Heart right ventricle (tissue), 16 donors: ENCODE measurements at regions not wholly inside any gene's neighbourhood (a gene's known extent, or its start where the extent isn't known, plus 50 kb on each side); places are given as distances from the start of the nearest gene placed in this dataset.

Experiments
- ATAC-seq, 8 donors: fragments of 200-7000 bp; cut with Tn5 transposase; one replicate each; pipeline ENCODE4 v1.9.1; 2020; ENCODE audit warnings: mild to moderate bottlenecking in 8 of 8, moderate library complexity in 8 of 8, moderate number of reproducible peaks in 1 of 8
- DNase-seq, 2 donors: peaks; one replicate each; pipeline ENCODE4 v3.0.0-alpha.2; 2020
- H3K27ac ChIP-seq, 10 donors: fragments of 200-600 bp; sonication (generic) in 2 of 10; one replicate each; pipeline versions ENCODE4 v1.5.0 to v1.8.0; 2020 to 2022; ENCODE audit warnings: mild to moderate bottlenecking in 3 of 10
- H3K27me3 ChIP-seq, 7 donors: fragments of 200-600 bp; one replicate each; pipeline ENCODE4 v1.8.0; 2021 to 2022; ENCODE audit warnings: mild to moderate bottlenecking in 2 of 7
- H3K36me3 ChIP-seq, 9 donors: fragments of 200-600 bp; sonication (generic) in 1 of 9; one replicate each; pipeline versions ENCODE4 v1.5.0 to v1.8.0; 2020 to 2022; ENCODE audit warnings: mild to moderate bottlenecking in 2 of 9
- H3K4me1 ChIP-seq, 9 donors: fragments of 200-600 bp; sonication (generic) in 1 of 9; one replicate each; pipeline versions ENCODE4 v1.5.0 to v1.8.0; 2020 to 2022; ENCODE audit warnings: mild to moderate bottlenecking in 4 of 9
- H3K4me3 ChIP-seq, 10 donors: fragments of 200-600 bp; sonication (generic) in 2 of 10; one replicate each; pipeline versions ENCODE4 v1.5.0 to v1.8.0; 2020 to 2022; ENCODE audit warnings: mild to moderate bottlenecking in 7 of 10, moderate library complexity in 2 of 10
- H3K9me3 ChIP-seq, 11 donors: fragments of 200-600 bp in 10 of 11; sonication (generic) in 2 of 11; one replicate each; pipeline versions ENCODE4 v1.5.0 to v1.8.0; 2013 to 2022; ENCODE audit warnings: mild to moderate bottlenecking in 2 of 11, control low read depth in 1 of 11, moderate library complexity in 1 of 11
- WGBS, 2 donors: extraction: QIAGEN DNeasy Blood & Tissue Kit; methylation state at CpG; one replicate each; pipeline ENCODE4 v1.1.7; 2013; ENCODE audit warnings: inconsistent platforms in 1 of 2; 5-methylcytosine and 5-hydroxymethylcytosine counted together
- intact Hi-C, 10 donors: fragments of 100-400 bp; cut with DNase I; formaldehyde crosslinking; loops; one replicate each; pipeline versions ENCODE4 v1.11.1 to v1.14.2; 2022
- TF ChIP-seq, protein P1 (sequence below), 9 donors: fragments of 200-600 bp; sonication (generic) in 2 of 9; IDR thresholded peaks; one replicate each; pipeline versions ENCODE4 v1.5.0 to v1.8.0; 2021 to 2022; ENCODE audit warnings: antibody characterized with exemption in 9 of 9, mild to moderate bottlenecking in 5 of 9, moderate library complexity in 1 of 9
- donor health status: Arrhythmogenic right ventricular cardiomyopathy.
- donor health status: ischemic (EF 13 %, LVEDD 7.1; RV severe dilation, severe dysfunction).
- donor health status: healthy with polysubstance abuse.
- donor health status: DM: no; HTN: yes; CAD: no.
- donor health status: DM: no; HTN: no; CAD: no.
- donor health status: ischemic (EF 25% LVEDD 6.9; RV normal size, moderate dysfunction).
- donor health status: ischemic (EF 25% LVEDD 5.7; RV mildly dilated, moderate dysfunction).
- donor health status: healthy.
- donor health status: DM: yes; HTN: yes; CAD: no.
- donor health status: Ischemic cardiomyopathy.
- donor health status: ischemic (EF 35%, LVEDD 5.7; RV mildly dilated, moderate dysfunction).
- donor health status: nonischemic (EF 11% LVEDD 7.7; RV severe dilation, severe dysfunction).
- donor health status: DM: yes; HTN: yes; CAD: no.
- donor health status: PGD.
- donor health status: ischemic (EF 29% LVEDD 5.4; RV normal size, mild dysfunction).
- donor health status: nonischemic (EF 23%, LVEDD 6.1; RV moderate dilation, normal function).

DNA sequence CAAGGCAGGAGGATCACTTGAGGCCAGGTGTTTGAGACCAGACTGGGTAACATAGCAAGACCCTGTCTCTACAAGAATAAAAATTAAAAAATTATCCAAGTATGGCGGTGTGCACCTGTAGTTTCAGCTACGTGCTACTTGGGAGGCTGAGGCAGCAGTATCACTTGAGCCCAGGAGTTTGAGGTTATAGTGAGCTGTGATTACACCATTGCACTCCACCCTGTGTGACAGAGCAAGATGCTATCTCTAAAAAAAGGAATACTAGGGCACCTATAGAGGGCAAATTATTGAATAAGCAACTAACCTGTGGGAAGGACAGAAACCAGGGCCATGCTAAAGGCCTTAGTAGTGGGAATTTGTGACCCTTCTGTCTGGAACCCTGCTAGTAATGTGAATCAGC, 86.1 kb downstream of the TENT5C start:
- TF ChIP-seq, protein P1, sequence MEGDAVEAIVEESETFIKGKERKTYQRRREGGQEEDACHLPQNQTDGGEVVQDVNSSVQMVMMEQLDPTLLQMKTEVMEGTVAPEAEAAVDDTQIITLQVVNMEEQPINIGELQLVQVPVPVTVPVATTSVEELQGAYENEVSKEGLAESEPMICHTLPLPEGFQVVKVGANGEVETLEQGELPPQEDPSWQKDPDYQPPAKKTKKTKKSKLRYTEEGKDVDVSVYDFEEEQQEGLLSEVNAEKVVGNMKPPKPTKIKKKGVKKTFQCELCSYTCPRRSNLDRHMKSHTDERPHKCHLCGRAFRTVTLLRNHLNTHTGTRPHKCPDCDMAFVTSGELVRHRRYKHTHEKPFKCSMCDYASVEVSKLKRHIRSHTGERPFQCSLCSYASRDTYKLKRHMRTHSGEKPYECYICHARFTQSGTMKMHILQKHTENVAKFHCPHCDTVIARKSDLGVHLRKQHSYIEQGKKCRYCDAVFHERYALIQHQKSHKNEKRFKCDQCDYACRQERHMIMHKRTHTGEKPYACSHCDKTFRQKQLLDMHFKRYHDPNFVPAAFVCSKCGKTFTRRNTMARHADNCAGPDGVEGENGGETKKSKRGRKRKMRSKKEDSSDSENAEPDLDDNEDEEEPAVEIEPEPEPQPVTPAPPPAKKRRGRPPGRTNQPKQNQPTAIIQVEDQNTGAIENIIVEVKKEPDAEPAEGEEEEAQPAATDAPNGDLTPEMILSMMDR (IDR thresholded peaks at IDR 0.05), result no peak
- Histone ChIP-seq H3K27me3 (no peaks in the 10 kb centered on the region), H3K27ac (no peak overlapping the region), H3K9me3 (no peaks in the 10 kb centered on the region), H3K4me1 (peaks cover 0 to 15% (median 9%) of the 10 kb centered on the region in 9 donors), H3K4me3 (no peak overlapping the region), H3K36me3 (no peaks in the 10 kb centered on the region)
- intact Hi-C loops, result no loop called here
- ATAC-seq, result no peak
- WGBS, 2 donors, result 90 to 95% methylated on average over 2 of the region's 2 CpGs
- DNase-seq, result no peak

DNA sequence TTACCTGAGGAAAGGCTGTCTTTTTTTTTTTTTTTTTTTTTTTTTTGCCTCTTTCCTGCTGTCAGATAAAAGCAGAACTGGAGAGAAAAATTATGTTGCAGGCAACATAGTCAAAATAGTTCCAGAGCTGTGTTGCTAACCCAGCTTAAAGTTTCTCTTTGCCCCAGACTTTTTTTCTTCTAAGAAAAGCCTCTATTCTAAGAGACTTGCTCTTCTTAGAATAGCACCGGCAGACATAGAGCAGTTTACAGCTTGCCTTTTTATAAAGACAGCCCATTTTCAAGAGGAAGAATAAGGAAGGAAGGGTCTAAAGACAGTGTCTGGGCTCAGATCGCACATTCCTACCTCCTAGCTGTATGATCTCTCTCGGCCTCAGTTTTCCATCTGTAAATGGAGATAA, 88.7 kb downstream of the TENT5C start:
- Histone ChIP-seq H3K27ac (no peak overlapping the region), H3K36me3 (no peaks in the 10 kb centered on the region), H3K4me3 (no peak overlapping the region), H3K9me3 (no peaks in the 10 kb centered on the region), H3K27me3 (no peaks in the 10 kb centered on the region), H3K4me1 (peaks cover 0 to 21% (median 13%) of the 10 kb centered on the region in 9 donors)
- 78 to 83% methylated on average over 3 of the region's 3 CpGs for WGBS, 2 donors
- TF ChIP-seq, protein P1 (IDR thresholded peaks at IDR 0.05), result no peak
- no peak for ATAC-seq
- intact Hi-C loops, result no loop called here
- no peak for DNase-seq

DNA sequence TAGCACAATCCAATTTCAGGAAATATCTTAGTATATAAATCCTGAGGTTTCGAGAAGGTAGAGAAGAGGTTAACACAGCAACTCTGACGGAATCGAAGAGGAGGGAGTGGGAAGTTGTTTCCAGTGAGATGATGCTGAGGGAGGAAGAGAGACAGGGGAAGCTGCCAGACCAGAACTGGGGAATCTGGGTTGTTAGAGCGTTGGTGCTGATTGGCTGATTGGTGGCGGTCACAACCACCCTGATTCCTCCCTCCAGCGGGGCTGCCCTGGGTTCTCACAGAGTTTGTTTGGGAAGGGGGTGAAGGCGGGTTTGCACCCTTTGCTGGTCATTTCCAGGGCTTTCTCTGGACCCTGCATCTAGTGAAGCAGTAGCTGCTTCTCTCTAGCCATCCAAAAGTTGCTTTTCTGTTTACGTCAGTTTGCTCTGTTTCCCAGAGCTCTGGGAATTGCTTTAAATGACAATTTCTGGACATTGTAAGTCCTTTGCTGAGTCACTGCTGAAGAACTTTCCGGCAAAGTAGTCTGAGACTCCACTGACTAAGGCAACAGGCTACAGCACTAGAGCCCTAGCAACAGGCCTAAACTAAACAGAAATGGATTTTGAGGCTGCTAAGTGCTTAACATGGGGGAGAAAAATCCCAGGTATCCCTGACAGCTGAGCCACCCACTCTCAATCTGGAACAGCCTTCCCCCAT, 90.1 kb downstream of the TENT5C start:
- H3K36me3 ChIP-seq, result no peaks in the 10 kb centered on the region
- TF ChIP-seq, protein P1 (IDR thresholded peaks at IDR 0.05), result no peak
- H3K27me3 ChIP-seq, result no peaks in the 10 kb centered on the region
- peak overlapping the region in 9 of 10 donors; percentile 19 to 80 (median 62) for H3K27ac ChIP-seq
- ATAC-seq (peak; percentile 65 to 93 (median 86)), DNase-seq (peak in 1 of 2 donors; percentile 49)
- peak overlapping the region in 5 of 10 donors; percentile 4 to 35 (median 20) for H3K4me3 ChIP-seq
- 37 to 46% methylated on average over 9 of the region's 9 CpGs for WGBS, 2 donors
- peaks cover 0 to 21% (median 13%) of the 10 kb centered on the region in 9 donors for H3K4me1 ChIP-seq
- intact Hi-C loops, result no loop called here
- H3K9me3 ChIP-seq, result no peaks in the 10 kb centered on the region

DNA sequence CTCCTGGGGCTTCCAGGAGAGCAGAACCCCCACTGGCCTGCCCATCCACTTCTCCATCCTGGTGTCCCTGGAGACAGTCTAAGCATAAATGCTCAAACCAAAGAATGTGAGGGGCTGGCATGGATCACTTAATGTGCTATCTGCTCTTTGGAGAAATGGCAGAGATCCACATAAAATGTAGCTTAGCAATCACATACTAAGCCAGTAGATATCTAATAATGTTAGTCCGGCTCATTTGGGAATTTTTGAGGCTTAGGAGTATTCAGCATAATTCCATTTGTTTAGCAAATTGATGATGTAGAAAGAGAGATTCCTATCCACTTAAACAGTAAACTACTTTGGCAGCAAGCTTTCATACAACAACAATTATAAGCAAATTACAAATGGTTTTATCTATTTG, 90.7 kb downstream of the TENT5C start:
- DNase-seq (no peak), ATAC-seq (peak in 4 of 8 donors; percentile 2 to 23 (median 16))
- 44 to 49% methylated on average over 1 of the region's 1 CpG for WGBS, 2 donors
- H3K9me3 ChIP-seq, result no peaks in the 10 kb centered on the region
- H3K36me3 ChIP-seq, result no peaks in the 10 kb centered on the region
- intact Hi-C loops, result no loop called here
- TF ChIP-seq, protein P1 (IDR thresholded peaks at IDR 0.05), result no peak
- H3K27ac ChIP-seq, result peak overlapping the region in 9 of 10 donors; percentile 19 to 80 (median 62)
- no peak overlapping the region for H3K4me3 ChIP-seq
- no peaks in the 10 kb centered on the region for H3K27me3 ChIP-seq
- peaks cover 0 to 21% (median 13%) of the 10 kb centered on the region in 9 donors for H3K4me1 ChIP-seq
